NB4 (cell line): ENCODE measurements at regions not wholly inside any gene's neighbourhood (a gene's known extent, or its start where the extent isn't known, plus 50 kb on each side); places are given as distances from the start of the nearest gene placed in this dataset.

Experiments
- DNase-seq: peaks from one replicate; pipeline ENCODE4 v3.0.0; 2010; ENCODE audit warnings: low read depth
- H3K4me3 ChIP-seq: one replicate; pipeline ENCODE4 v1.5.1; 2011; ENCODE audit warnings: mild to moderate bottlenecking, low read depth, low read length, moderate library complexity
- MYC ChIP-seq: IDR thresholded peaks from 2 replicates; pipeline ENCODE4 v1.6.1; 2011; ENCODE audit warnings: low read depth, low read length
- POLR2A ChIP-seq: IDR thresholded peaks from 2 replicates; pipeline ENCODE4 v1.6.1; 2011; ENCODE audit warnings: mild to moderate bottlenecking; ENCODE audit not compliant: insufficient read length; ENCODE audit errors: extremely low read depth
- TF ChIP-seq, protein P1 (sequence below): IDR thresholded peaks from 2 replicates; pipeline ENCODE4 v1.6.1; 2011; ENCODE audit warnings: low read depth, low read length
- TF ChIP-seq, protein P2 (sequence below): IDR thresholded peaks from one replicate; pipeline ENCODE4 v1.5.1; 2012; ENCODE audit warnings: low read depth, low read length

DNA sequence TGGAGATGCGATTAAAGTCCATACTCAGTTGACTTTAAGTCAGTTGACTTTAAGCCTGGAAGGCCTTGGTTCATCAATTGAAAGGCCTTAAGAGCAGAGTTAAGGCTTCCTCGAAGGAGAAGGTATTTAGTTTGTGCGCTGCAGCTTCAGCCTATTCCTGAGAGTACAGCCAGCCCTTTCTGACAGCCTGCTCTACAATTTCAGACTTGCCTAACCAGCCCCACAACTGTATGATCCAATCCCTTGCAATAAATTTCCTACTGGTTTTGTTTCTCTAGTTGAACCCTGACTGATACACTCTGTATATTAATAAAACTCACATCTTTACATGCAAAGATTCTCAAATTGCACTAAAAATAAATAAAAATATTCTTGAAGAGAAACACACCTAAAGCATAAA lies 66.1 kb upstream of the RORA start:
- DNase-seq: no peak
- TF ChIP-seq, protein P1, sequence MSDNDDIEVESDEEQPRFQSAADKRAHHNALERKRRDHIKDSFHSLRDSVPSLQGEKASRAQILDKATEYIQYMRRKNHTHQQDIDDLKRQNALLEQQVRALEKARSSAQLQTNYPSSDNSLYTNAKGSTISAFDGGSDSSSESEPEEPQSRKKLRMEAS: no peak
- TF ChIP-seq MYC (no peak), POLR2A (no peak)
- TF ChIP-seq, protein P2, sequence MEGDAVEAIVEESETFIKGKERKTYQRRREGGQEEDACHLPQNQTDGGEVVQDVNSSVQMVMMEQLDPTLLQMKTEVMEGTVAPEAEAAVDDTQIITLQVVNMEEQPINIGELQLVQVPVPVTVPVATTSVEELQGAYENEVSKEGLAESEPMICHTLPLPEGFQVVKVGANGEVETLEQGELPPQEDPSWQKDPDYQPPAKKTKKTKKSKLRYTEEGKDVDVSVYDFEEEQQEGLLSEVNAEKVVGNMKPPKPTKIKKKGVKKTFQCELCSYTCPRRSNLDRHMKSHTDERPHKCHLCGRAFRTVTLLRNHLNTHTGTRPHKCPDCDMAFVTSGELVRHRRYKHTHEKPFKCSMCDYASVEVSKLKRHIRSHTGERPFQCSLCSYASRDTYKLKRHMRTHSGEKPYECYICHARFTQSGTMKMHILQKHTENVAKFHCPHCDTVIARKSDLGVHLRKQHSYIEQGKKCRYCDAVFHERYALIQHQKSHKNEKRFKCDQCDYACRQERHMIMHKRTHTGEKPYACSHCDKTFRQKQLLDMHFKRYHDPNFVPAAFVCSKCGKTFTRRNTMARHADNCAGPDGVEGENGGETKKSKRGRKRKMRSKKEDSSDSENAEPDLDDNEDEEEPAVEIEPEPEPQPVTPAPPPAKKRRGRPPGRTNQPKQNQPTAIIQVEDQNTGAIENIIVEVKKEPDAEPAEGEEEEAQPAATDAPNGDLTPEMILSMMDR: no peak
- no peak overlapping the region for H3K4me3 ChIP-seq

DNA sequence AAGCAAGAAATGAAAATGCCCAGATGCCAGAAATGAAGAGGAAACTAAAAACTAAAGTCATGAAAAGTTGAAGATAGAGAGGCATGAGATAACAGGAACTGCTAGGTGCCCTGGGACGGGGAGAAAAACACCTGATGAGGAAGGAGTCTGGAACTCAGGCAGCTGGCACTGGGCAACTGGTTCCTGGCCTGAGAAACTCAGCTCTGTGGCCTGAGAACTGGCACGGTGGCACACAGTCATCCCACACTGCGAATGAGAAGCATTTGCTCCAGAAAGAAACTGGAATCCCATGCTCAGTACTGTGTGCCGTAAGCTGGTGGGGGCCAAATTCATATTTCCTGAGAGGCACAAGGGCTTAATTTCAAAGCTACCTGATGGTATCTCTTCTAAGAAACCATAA lies 53.6 kb upstream of the RORA start:
- no peak overlapping the region for H3K4me3 ChIP-seq
- no peak for DNase-seq
- TF ChIP-seq, protein P2: no peak
- TF ChIP-seq, protein P1: no peak
- TF ChIP-seq POLR2A (no peak), MYC (no peak)

DNA sequence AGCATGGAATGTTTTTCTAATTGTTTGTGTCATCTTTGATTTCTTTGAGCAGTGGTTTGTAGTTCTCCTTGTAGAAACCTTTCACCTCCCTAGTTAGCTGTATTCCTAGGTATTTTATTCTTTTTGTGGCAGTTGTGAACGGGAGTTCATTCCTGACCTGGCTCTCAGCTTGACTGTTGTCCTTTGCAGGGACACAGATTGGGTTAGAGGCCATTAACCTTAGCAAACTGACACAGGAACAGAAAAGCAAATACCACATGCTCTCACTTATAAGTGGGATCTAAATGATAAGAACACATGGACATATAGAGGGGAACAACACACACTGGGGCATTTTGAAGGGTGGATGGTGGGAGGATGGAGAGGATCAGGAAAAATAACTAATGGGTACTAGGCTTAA lies 52.2 kb upstream of the RORA start:
- H3K4me3 ChIP-seq: no peak overlapping the region
- DNase-seq: no peak
- TF ChIP-seq, protein P1: no peak
- TF ChIP-seq, protein P2: no peak
- TF ChIP-seq POLR2A: no peak
- no peak for TF ChIP-seq MYC
